ENCODE measurements at regions not wholly inside any gene's neighbourhood (a gene's known extent, or its start where the extent isn't known, plus 50 kb on each side); places are given as distances from the start of the nearest gene placed in this dataset.

DNA sequence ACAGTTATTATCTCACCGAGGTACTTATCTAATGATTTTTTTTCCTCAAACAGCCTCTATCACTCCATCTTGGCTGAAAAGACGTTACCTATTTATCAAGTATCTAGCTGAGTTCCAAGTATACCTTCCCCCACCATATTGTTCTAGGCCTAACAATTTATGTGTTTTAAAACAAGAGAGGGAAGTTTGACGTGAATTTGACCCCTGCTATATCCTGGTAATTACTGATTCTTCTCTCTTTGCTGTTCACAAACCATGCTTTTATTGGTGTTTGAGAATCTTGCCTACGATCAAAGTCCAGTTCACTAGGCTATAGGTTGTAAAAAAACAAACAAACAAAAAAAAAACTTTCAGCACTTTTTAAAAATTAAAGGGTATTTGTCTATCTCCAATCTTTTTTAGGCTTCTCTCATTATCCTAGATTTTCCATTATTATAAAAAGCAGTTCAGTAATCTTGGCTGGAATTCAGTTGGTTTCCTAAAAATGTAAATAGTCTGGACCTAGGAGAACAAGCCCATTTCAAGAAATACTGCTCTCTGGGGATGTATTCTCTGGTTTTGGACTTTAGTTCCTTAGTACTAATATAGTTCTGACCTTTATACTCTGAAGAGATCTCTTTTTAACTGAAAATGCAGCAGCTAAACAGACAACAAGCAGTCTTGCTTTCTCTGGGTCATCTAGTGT lies 505.4 kb downstream of the CPS1 start:
- Histone ChIP-seq H4K8ac (ENCODE audit: extremely low read depth, insufficient read depth, low read length) (no peak overlapping the region), H3K79me2 (ENCODE audit: control insufficient read depth in 1 of 2, insufficient read depth in 2 of 2, low read length in 2 of 2) (no peaks in the 10 kb centered on the region), H3K27ac (ENCODE audit: low read depth, low read length) (no peak overlapping the region), H4K20me1 (replicated peaks in 1 of 2; ENCODE audit: control insufficient read depth in 1 of 2, insufficient read depth in 2 of 2, low read length in 2 of 2) (no peaks in the 10 kb centered on the region), H3K4ac (replicated peaks; ENCODE audit: insufficient read length, low read depth, low read length) (no peak overlapping the region), H3K14ac (ENCODE audit: insufficient read length) (no peak overlapping the region), H2BK15ac (ENCODE audit: low read length) (no peak overlapping the region), H4K91ac (replicated peaks; ENCODE audit: insufficient read length, low read length) (no peak overlapping the region), H2BK20ac (ENCODE audit: low read length) (no peak overlapping the region), H2BK12ac (ENCODE audit: low read depth, low read length) (no peak overlapping the region), H3K23me2 (ENCODE audit: low read depth, low read length) (no peaks in the 10 kb centered on the region), H3K4me3 (ENCODE audit: extremely low read depth in 1 of 4, insufficient read depth in 2 of 4, low read depth in 3 of 4, low read length in 4 of 4) (no peak overlapping the region), H3K9me3 (ENCODE audit: insufficient read depth in 2 of 2, low read depth in 1 of 2, low read length in 1 of 2) (no peaks in the 10 kb centered on the region), H3K4me2 (ENCODE audit: insufficient read depth in 1 of 2, low read depth in 2 of 2, low read length in 2 of 2) (no peak overlapping the region), H3K18ac (ENCODE audit: extremely low read depth, low read length) (no peak overlapping the region), H3K36me3 (ENCODE audit: control insufficient read depth in 2 of 4, insufficient read depth in 4 of 4, low read length in 3 of 4) (no peaks in the 10 kb centered on the region), H3K56ac (replicated peaks; ENCODE audit: insufficient read length, low read depth, low read length) (no peak overlapping the region), H3K23ac (ENCODE audit: insufficient read length) (no peak overlapping the region), H3K79me1 (ENCODE audit: low read depth, low read length) (no peaks in the 10 kb centered on the region), H3K27me3 (replicated peaks in 1 of 4; ENCODE audit: control insufficient read depth in 3 of 4, extremely low read depth in 1 of 4, insufficient read depth in 3 of 4, low read length in 3 of 4) (no peaks in the 10 kb centered on the region), H2AK5ac (ENCODE audit: low read depth, low read length) (no peak overlapping the region), H3K9ac (replicated peaks in 1 of 4; ENCODE audit: extremely low read depth in 1 of 4, low read depth in 3 of 4, low read length in 3 of 4) (no peak overlapping the region), H4K5ac (ENCODE audit: insufficient read length, low read depth, low read length) (no peak overlapping the region), H3K4me1 (replicated peaks in 1 of 4; ENCODE audit: control insufficient read depth in 3 of 4, insufficient read depth in 4 of 4, low read length in 3 of 4) (no peaks in the 10 kb centered on the region), H2AFZ (ENCODE audit: low read length) (no peak overlapping the region), H2BK120ac (replicated peaks; ENCODE audit: low read depth, low read length) (no peak overlapping the region), H2BK5ac (ENCODE audit: low read depth, low read length) (no peak overlapping the region)
- FAIRE-seq (no peak), DNase-seq (ENCODE audit: low read depth in 1 of 2, low spot score in 2 of 2) (no peak)
- CTCF ChIA-PET (ENCODE audit: partially characterized antibody): interaction anchor here (1.4 kb wide), 1 partner anchor 24 kb away, joined by 4 read pairs; no protein-coding TSS in a partner anchor
- 86% methylated on average over 4 of the region's 4 CpGs; no CpG with 5 or more reads in 1 of the 2 experiments for WGBS, 2 experiments (ENCODE audit: extremely low coverage in 1 of 2, insufficient coverage in 1 of 2, insufficient read length in 1 of 2, insufficient replicate concordance in 2 of 2, low coverage in 1 of 2, low lambda C conversion rate in 2 of 2, missing lambda C conversion rate in 1 of 2)
- no peak for TF ChIP-seq TAF1 (IDR thresholded peaks at IDR 0.05; ENCODE audit: low read depth, low read length)
- no peak for TF ChIP-seq CBX5 (IDR thresholded peaks at IDR 0.05; ENCODE audit: low read depth, low read length)
- TF ChIP-seq CHD2 (IDR thresholded peaks at IDR 0.05; ENCODE audit: low read length): no peak
- no peak for TF ChIP-seq CHD1 (IDR thresholded peaks at IDR 0.05; ENCODE audit: low read depth, low read length)
- no peak for TF ChIP-seq SP2 (IDR thresholded peaks at IDR 0.05; ENCODE audit: low read length)
- no peak for TF ChIP-seq ATF3 (IDR thresholded peaks at IDR 0.05; ENCODE audit: insufficient read depth, low read depth, low read length)
- TF ChIP-seq FOSL1 (IDR thresholded peaks at IDR 0.05; ENCODE audit: insufficient read depth, low read depth, low read length): no peak
- no peak for TF ChIP-seq TBP (IDR thresholded peaks at IDR 0.05; ENCODE audit: low read depth, low read length)
- TF ChIP-seq HDAC6 (IDR thresholded peaks at IDR 0.05; ENCODE audit: low read depth, low read length): no peak
- POLR2A ChIA-PET (ENCODE audit: partially characterized antibody): no interaction called here
